ENCODE measurements at regions not wholly inside any gene's neighbourhood (a gene's known extent, or its start where the extent isn't known, plus 50 kb on each side); places are given as distances from the start of the nearest gene placed in this dataset.

DNA sequence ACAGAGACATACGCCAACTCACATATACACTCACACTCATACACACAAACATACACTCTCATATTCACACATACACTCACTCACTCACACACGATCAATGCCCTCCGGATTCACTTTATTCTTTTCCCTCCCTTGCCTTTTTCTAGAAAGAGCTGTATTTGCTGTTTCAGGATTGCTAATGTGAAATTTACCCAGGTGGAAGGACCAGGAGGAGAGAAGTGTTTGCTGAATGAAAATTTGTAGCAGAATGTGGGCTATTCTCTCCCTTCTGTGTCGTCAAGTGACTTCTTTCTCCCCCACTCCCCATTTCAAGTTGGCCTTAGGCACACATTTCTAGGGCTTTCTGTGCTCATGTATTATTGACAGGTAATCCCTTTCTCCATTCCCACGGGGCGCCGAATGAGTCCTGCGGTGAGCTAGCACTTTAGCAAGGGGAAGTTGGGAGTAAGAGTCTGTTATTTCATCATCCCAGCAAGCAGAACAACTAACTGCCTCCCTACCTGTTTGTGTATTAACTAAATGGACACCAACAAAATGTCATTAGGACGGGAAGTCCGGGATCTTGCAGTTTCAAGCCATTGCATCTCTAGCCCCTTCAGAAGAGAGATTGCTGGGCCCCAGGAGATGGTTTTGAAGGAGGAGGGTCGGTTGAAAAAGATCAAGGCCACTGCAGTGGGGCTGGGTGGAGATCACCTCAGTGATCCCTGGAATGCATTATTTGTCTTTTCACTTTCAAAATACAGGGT is 97.1 kb upstream of the TAF11L2 start:
- TF ChIP-seq CTCF (IDR thresholded peaks at IDR 0.05) (no peak), POLR2A (IDR thresholded peaks at IDR 0.05) (no peak)
